ENCODE measurements at regions not wholly inside any gene's neighbourhood (a gene's known extent, or its start where the extent isn't known, plus 50 kb on each side); places are given as distances from the start of the nearest gene placed in this dataset.

DNA sequence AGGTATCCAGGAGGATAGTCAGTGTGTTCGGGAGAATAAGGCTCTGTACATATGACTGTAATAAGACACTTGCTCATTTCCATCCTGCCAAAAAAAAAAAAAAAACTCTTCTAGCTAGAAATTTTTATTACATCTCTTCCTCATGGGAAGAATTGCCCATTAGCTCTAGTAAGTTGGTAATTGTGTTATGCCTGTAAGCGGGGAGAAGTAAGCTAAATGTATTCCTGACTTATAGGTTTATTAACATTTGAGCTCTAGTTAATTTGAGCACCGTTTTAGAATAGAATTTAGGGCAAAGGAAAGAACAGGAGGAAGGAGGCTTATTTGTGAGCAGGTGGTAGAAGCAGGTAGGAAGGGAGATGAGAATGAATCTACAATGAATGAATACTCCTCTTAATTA lies 1210.6 kb downstream of the SORCS1 start:
- TF ChIP-seq EZH2phosphoT487 (IDR thresholded peaks at IDR 0.05; ENCODE audit: low read depth) (no peak), CTCF (IDR thresholded peaks at IDR 0.05; ENCODE audit: low read depth, low read length) (no peak)

All from OCI-LY3 (cell line).